Kidney (tissue), 13 donors: ENCODE measurements at regions not wholly inside any gene's neighbourhood (a gene's known extent, or its start where the extent isn't known, plus 50 kb on each side); places are given as distances from the start of the nearest gene placed in this dataset.
"Not testable (repeated sequence)": the region's sequence is repeated elsewhere in the genome, so short reads cannot be mapped to it uniquely, and the experiment has no call there.

ENCODE experiments used
- DNase-seq, 5 donors: peaks; one replicate each; pipeline ENCODE4 v3.0.0-alpha.2; 2013 to 2020
- FAIRE-seq: peaks from 2 replicates; lab custom pipeline; 2012; peaks lifted over from hg19 to GRCh38; lab: Jason Lieb, UNC
- H3K27ac ChIP-seq, 2 donors: one replicate each; pipeline ENCODE4 v1.7.0; 2013; ENCODE audit warnings: low read depth in 2 of 2, low read length in 2 of 2, inconsistent platforms in 1 of 2
- H3K27me3 ChIP-seq: one replicate; pipeline ENCODE4 v1.7.1; 2013; ENCODE audit warnings: low read length, inconsistent platforms; ENCODE audit not compliant: control insufficient read depth, insufficient read depth
- H3K36me3 ChIP-seq, 3 donors: one replicate each; pipeline versions ENCODE4 v1.7.0 to v1.7.1; 2013; ENCODE audit warnings: low read length in 3 of 3, control low read depth in 1 of 3, inconsistent platforms in 1 of 3; ENCODE audit not compliant: insufficient read depth in 3 of 3, control insufficient read depth in 2 of 3
- H3K4me1 ChIP-seq, 3 donors: one replicate each; pipeline versions ENCODE4 v1.7.0 to v1.7.1; 2013; ENCODE audit warnings: low read length in 3 of 3, inconsistent platforms in 1 of 3, low read depth in 1 of 3; ENCODE audit not compliant: control insufficient read depth in 2 of 3, insufficient read depth in 2 of 3
- H3K4me3 ChIP-seq, 3 donors: one replicate each; pipeline versions ENCODE4 v1.7.0 to v1.8.1; 2013; ENCODE audit warnings: low read length in 3 of 3, control low read depth in 1 of 3, inconsistent platforms in 1 of 3
- H3K9ac ChIP-seq, 3 donors: one replicate each; pipeline versions ENCODE4 v1.7.0 to v1.7.1; 2013; ENCODE audit warnings: low read length in 3 of 3, control low read depth in 1 of 3, inconsistent platforms in 1 of 3
- H3K9me3 ChIP-seq, 3 donors: one replicate each; pipeline versions ENCODE4 v1.7.0 to v1.7.1; 2013; ENCODE audit warnings: low read length in 3 of 3, control low read depth in 1 of 3, inconsistent platforms in 1 of 3; ENCODE audit not compliant: control insufficient read depth in 2 of 3, insufficient read depth in 1 of 3
- intact Hi-C: fragments of 100-400 bp; cut with DNase I; formaldehyde crosslinking; loops from one replicate; pipeline ENCODE4 v1.11.1; 2022
- TF ChIP-seq, protein P1 (sequence below): IDR thresholded peaks from 3 replicates; pipeline ENCODE4 v1.5.1; 2012; ENCODE audit warnings: mild to moderate bottlenecking, moderate library complexity, borderline replicate concordance; ENCODE audit not compliant: insufficient read depth; ENCODE audit errors: extremely low read depth
- donor health status: control.
- donor health status: control.
- donor health status: control.
- donor health status: control.
- donor health status: control.
- donor health status: DM: yes; HTN: yes; CAD: no.
- donor health status: Normal renal cell carcinoma (clear cell type).

DNA sequence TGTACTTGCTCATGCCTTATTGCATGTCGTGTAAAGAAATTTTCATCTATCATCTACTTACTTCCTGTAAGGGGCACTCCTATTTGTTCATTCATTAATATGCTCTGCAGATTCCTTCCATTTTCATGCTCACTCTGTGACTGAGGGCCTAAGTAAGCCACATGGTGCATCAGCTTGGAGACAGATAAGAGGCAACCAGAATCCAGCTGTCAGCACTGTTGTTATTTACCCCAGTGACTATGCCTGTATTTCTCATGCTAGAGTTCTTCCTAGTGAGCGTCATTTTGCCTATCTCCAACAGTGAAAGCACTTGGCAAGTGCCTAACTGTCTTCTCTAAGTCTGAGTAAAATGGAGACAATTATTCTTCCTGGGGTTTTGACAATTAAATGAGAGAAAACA, 124.8 kb upstream of the ABI3BP start:
- Histone ChIP-seq H3K27me3 (no peaks in the 10 kb centered on the region), H3K4me1 (no peaks in the 10 kb centered on the region), H3K4me3 (no peak overlapping the region), H3K27ac (no peak overlapping the region), H3K36me3 (no peaks in the 10 kb centered on the region), H3K9me3 (no peaks in the 10 kb centered on the region), H3K9ac (no peak overlapping the region)
- intact Hi-C loops: no loop called here
- DNase-seq: no peak
- TF ChIP-seq, protein P1, sequence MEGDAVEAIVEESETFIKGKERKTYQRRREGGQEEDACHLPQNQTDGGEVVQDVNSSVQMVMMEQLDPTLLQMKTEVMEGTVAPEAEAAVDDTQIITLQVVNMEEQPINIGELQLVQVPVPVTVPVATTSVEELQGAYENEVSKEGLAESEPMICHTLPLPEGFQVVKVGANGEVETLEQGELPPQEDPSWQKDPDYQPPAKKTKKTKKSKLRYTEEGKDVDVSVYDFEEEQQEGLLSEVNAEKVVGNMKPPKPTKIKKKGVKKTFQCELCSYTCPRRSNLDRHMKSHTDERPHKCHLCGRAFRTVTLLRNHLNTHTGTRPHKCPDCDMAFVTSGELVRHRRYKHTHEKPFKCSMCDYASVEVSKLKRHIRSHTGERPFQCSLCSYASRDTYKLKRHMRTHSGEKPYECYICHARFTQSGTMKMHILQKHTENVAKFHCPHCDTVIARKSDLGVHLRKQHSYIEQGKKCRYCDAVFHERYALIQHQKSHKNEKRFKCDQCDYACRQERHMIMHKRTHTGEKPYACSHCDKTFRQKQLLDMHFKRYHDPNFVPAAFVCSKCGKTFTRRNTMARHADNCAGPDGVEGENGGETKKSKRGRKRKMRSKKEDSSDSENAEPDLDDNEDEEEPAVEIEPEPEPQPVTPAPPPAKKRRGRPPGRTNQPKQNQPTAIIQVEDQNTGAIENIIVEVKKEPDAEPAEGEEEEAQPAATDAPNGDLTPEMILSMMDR: no peak
- FAIRE-seq: no peak

GRCh38 chr3:101117465-101117864, 124.2 kb upstream of the ABI3BP start:
- TF ChIP-seq, protein P1: no peak
- Histone ChIP-seq H3K27ac (no peak overlapping the region), H3K27me3 (no peaks in the 10 kb centered on the region), H3K4me3 (no peak overlapping the region), H3K4me1 (no peaks in the 10 kb centered on the region), H3K36me3 (no peaks in the 10 kb centered on the region), H3K9ac (no peak overlapping the region), H3K9me3 (no peaks in the 10 kb centered on the region)
- intact Hi-C loops: no loop called here
- DNase-seq: no peak
- FAIRE-seq: no peak

DNA sequence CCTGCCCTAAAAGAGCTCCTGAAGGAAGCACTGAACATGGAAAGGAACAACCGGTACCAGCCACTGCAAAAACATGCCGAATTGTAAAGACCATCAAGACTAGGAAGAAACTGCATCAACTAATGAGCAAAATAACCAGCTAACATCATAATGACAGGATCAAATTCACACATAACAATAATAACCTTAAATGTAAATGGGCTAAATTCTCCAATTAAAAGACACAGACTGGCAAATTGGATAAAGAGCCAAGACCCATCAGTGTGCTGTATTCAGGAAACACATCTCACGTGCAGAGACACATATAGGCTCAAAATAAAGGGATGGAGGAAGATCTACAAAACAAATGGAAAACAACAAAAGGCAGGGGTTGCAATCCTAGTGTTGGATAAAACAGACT, 117.1 kb upstream of the ABI3BP start:
- DNase-seq, FAIRE-seq: not testable (repeated sequence)

GRCh38 chr3:101104321-101104720, 111.1 kb upstream of the ABI3BP start:
- no peaks in the 10 kb centered on the region for H3K4me1 ChIP-seq
- H3K4me3 ChIP-seq: no peak overlapping the region
- no peak for FAIRE-seq
- peaks cover 0 to 4% (median 0%) of the 10 kb centered on the region in 3 donors for H3K9me3 ChIP-seq
- TF ChIP-seq, protein P1: no peak
- DNase-seq: no peak
- intact Hi-C loops: no loop called here
- H3K27me3 ChIP-seq: no peaks in the 10 kb centered on the region
- no peaks in the 10 kb centered on the region for H3K36me3 ChIP-seq
- H3K27ac ChIP-seq: no peak overlapping the region
- H3K9ac ChIP-seq: no peak overlapping the region

More for the DNA sequence above, 117.1 kb upstream of the ABI3BP start:
- H3K9ac ChIP-seq, H3K27ac ChIP-seq, intact Hi-C loops, H3K4me1 ChIP-seq, H3K4me3 ChIP-seq, H3K27me3 ChIP-seq, H3K9me3 ChIP-seq, H3K36me3 ChIP-seq: not testable (repeated sequence)
